Hepatocyte (in vitro differentiated cells): ENCODE measurements at regions not wholly inside any gene's neighbourhood (a gene's known extent, or its start where the extent isn't known, plus 50 kb on each side); places are given as distances from the start of the nearest gene placed in this dataset.

Source experiments
- DNase-seq: peaks from one replicate; pipeline ENCODE4 v3.0.0-alpha.2; 2016; ENCODE audit warnings: low spot score
- H2AFZ ChIP-seq: fragments of 200-600 bp; sonication (generic); 2 replicates; pipeline ENCODE4 v1.6.0; 2016; ENCODE audit warnings: antibody characterized with exemption, mild to moderate bottlenecking
- H3K27ac ChIP-seq: fragments of 200-600 bp; sonication (generic); 2 replicates; pipeline ENCODE4 v1.5.1; 2016; ENCODE audit warnings: mild to moderate bottlenecking
- H3K27me3 ChIP-seq: fragments of 200-600 bp; sonication (generic); 2 replicates; pipeline ENCODE4 v1.6.1; 2016
- H3K36me3 ChIP-seq: fragments of 200-600 bp; sonication (generic); replicated peaks from 2 replicates; pipeline ENCODE4 v1.5.1; 2016; ENCODE audit warnings: low read depth; ENCODE audit not compliant: insufficient read depth
- H3K4me1 ChIP-seq: fragments of 200-600 bp; sonication (generic); 2 replicates; pipeline ENCODE4 v1.5.1; 2016; ENCODE audit warnings: mild to moderate bottlenecking, moderate library complexity; ENCODE audit not compliant: insufficient read depth
- H3K4me2 ChIP-seq: fragments of 200-600 bp; sonication (generic); 2 replicates; pipeline ENCODE4 v1.6.0; 2016
- H3K4me3 ChIP-seq: fragments of 200-600 bp; sonication (generic); 2 replicates; pipeline ENCODE4 v1.5.1; 2016; ENCODE audit warnings: mild to moderate bottlenecking
- H3K79me2 ChIP-seq: fragments of 200-600 bp; sonication (generic); 2 replicates; pipeline ENCODE4 v1.6.0; 2017; ENCODE audit warnings: mild to moderate bottlenecking
- H3K9me2 ChIP-seq: fragments of 200-600 bp; sonication (generic); replicated peaks from 2 replicates; pipeline ENCODE4 v1.6.0; 2017; ENCODE audit warnings: mild to moderate bottlenecking; ENCODE audit not compliant: insufficient read depth
- H3K9me3 ChIP-seq: fragments of 200-600 bp; sonication (generic); 2 replicates; pipeline ENCODE4 v1.5.1; 2016; ENCODE audit warnings: low read depth, mild to moderate bottlenecking
- H4K20me1 ChIP-seq: fragments of 200-600 bp; sonication (generic); 2 replicates; pipeline ENCODE4 v1.6.0; 2016; ENCODE audit warnings: mild to moderate bottlenecking; ENCODE audit not compliant: insufficient read depth, poor library complexity, severe bottlenecking
- CTCF ChIP-seq: fragments of 200-600 bp; sonication (generic); IDR thresholded peaks from 2 replicates; pipeline ENCODE4 v1.5.1; 2016; ENCODE audit warnings: antibody characterized with exemption, mild to moderate bottlenecking; ENCODE audit not compliant: poor library complexity
- EZH2 ChIP-seq: fragments of 200-600 bp; sonication (generic); IDR thresholded peaks from 2 replicates; pipeline ENCODE4 v1.6.1; 2016; ENCODE audit warnings: antibody characterized with exemption, mild to moderate bottlenecking, borderline replicate concordance
- EZH2phosphoT487 ChIP-seq: fragments of 200-600 bp; sonication (generic); IDR thresholded peaks from one replicate; pipeline ENCODE4 v1.6.1; 2018; ENCODE audit warnings: antibody characterized with exemption, mild to moderate bottlenecking, low read depth, moderate library complexity; ENCODE audit not compliant: unreplicated experiment, severe bottlenecking
- WGBS: methylation state at CpG from one replicate; pipeline ENCODE4 v1.1.6; 2016; ENCODE audit warnings: low lambda C conversion rate; ENCODE audit errors: missing lambda C conversion rate; 5-methylcytosine and 5-hydroxymethylcytosine counted together

GRCh38 chr1:218573925-218574324 is 228.8 kb downstream of the TGFB2 start:
- Histone ChIP-seq H3K9me3 (no peaks in the 10 kb centered on the region), H3K79me2 (no peaks in the 10 kb centered on the region), H3K36me3 (no peaks in the 10 kb centered on the region), H3K4me2 (no peak overlapping the region), H3K9me2 (no peaks in the 10 kb centered on the region), H2AFZ (no peak overlapping the region), H3K4me3 (no peak overlapping the region), H3K27me3 (no peaks in the 10 kb centered on the region), H3K4me1 (no peaks in the 10 kb centered on the region), H4K20me1 (no peaks in the 10 kb centered on the region), H3K27ac (no peak overlapping the region)
- no peak for DNase-seq
- 92% methylated on average over 2 of the region's 2 CpGs for WGBS
- no peak for TF ChIP-seq EZH2phosphoT487
- no peak for TF ChIP-seq EZH2
- no peak for TF ChIP-seq CTCF

- Histone ChIP-seq H4K20me1 (no peaks in the 10 kb centered on the region), H3K36me3 (no peaks in the 10 kb centered on the region), H3K4me3 (no peak overlapping the region), H3K27me3 (no peaks in the 10 kb centered on the region), H3K9me2 (no peaks in the 10 kb centered on the region), H3K27ac (no peak overlapping the region), H3K4me2 (no peak overlapping the region), H3K79me2 (no peaks in the 10 kb centered on the region), H2AFZ (no peak overlapping the region), H3K9me3 (no peaks in the 10 kb centered on the region), H3K4me1 (no peaks in the 10 kb centered on the region)
- 87% methylated on average over 1 of the region's 1 CpG for WGBS
- TF ChIP-seq EZH2phosphoT487 (no peak), EZH2 (no peak), CTCF (no peak)
- DNase-seq = no peak
Measured at GRCh38 chr1:218575079-218575478, 229.9 kb downstream of the TGFB2 start.

- H3K9me3 ChIP-seq = no peaks in the 10 kb centered on the region
- no peaks in the 10 kb centered on the region for H3K4me1 ChIP-seq
- H2AFZ ChIP-seq = no peak overlapping the region
- WGBS = 83% methylated on average over 1 of the region's 1 CpG
- no peaks in the 10 kb centered on the region for H3K79me2 ChIP-seq
- no peak overlapping the region for H3K27ac ChIP-seq
- no peaks in the 10 kb centered on the region for H3K27me3 ChIP-seq
- H4K20me1 ChIP-seq = no peaks in the 10 kb centered on the region
- H3K36me3 ChIP-seq = no peaks in the 10 kb centered on the region
- no peak for TF ChIP-seq CTCF
- no peak for TF ChIP-seq EZH2phosphoT487
- TF ChIP-seq EZH2 = no peak
- H3K4me3 ChIP-seq = no peak overlapping the region
- no peaks in the 10 kb centered on the region for H3K9me2 ChIP-seq
- no peak overlapping the region for H3K4me2 ChIP-seq
- DNase-seq = no peak
Measured at GRCh38 chr1:218575856-218576255, 230.7 kb downstream of the TGFB2 start.

DNA sequence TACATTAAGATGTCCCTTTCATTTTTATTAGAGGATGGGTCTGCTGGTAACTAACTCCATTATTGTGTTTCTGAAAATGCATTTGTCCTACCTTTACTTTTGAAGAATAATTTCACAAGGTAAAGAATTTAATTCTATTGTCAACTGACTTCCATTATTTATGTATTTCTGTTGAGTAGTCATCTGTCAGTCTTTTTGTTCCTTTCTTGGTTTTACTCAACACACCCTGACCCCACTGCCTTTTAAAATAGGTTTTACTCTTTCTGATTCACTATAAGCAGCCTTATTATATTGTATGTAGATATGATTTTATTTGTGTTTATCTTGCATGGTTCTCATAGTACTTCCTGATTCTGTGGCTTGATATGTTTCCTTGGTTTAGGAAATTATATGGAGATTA is 237.5 kb downstream of the TGFB2 start:
- Histone ChIP-seq H3K79me2 (no peaks in the 10 kb centered on the region), H3K9me3 (peaks cover 8% of the 10 kb centered on the region), H2AFZ (no peak overlapping the region), H3K36me3 (no peaks in the 10 kb centered on the region), H3K4me3 (no peak overlapping the region), H3K4me1 (peaks cover 22% of the 10 kb centered on the region), H3K4me2 (no peak overlapping the region), H4K20me1 (no peaks in the 10 kb centered on the region), H3K27ac (no peak overlapping the region), H3K27me3 (no peaks in the 10 kb centered on the region), H3K9me2 (no peaks in the 10 kb centered on the region)
- TF ChIP-seq EZH2 = no peak
- TF ChIP-seq CTCF = no peak
- no peak for TF ChIP-seq EZH2phosphoT487
- no peak for DNase-seq
